Stomach (tissue), 4 donors: ENCODE measurements at regions not wholly inside any gene's neighbourhood (a gene's known extent, or its start where the extent isn't known, plus 50 kb on each side); places are given as distances from the start of the nearest gene placed in this dataset.

Experiments used
- EP300 ChIP-seq: sonication (generic); formaldehyde crosslinking; IDR thresholded peaks from one replicate; pipeline ENCODE4 v1.6.1; 2017; ENCODE audit warnings: antibody characterized with exemption
- TF ChIP-seq, protein P1 (sequence below), 7 experiments: fragments of 450-650 bp in 4 of 7; fragments of 200-600 bp in 3 of 7; sonication (generic) in 3 of 7; IDR thresholded peaks; one replicate each; pipeline ENCODE4 v1.5.1; 2016 to 2019; ENCODE audit warnings: antibody characterized with exemption in 7 of 7, control low read depth in 2 of 7, mild to moderate bottlenecking in 1 of 7

DNA sequence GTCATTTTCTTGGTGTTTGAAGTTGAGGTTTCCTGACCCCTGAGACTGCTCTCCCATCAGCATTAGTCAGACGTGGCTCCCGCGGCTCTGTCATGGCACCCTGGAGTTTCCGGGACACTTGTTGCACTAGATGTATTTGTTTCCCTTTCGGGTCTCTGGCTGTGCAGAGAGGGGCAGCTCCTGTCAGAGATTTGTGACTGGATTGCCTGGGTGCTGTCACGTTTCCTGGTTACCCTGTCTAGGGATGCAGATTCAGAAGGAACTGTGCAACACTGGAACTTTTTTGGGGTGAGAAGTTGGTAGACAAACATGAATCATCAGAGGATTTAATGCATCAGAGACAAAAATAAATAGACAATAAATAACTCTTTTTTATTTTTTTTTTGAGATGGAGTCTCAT, 431.8 kb upstream of the MAN1A1 start:
- TF ChIP-seq, protein P1, sequence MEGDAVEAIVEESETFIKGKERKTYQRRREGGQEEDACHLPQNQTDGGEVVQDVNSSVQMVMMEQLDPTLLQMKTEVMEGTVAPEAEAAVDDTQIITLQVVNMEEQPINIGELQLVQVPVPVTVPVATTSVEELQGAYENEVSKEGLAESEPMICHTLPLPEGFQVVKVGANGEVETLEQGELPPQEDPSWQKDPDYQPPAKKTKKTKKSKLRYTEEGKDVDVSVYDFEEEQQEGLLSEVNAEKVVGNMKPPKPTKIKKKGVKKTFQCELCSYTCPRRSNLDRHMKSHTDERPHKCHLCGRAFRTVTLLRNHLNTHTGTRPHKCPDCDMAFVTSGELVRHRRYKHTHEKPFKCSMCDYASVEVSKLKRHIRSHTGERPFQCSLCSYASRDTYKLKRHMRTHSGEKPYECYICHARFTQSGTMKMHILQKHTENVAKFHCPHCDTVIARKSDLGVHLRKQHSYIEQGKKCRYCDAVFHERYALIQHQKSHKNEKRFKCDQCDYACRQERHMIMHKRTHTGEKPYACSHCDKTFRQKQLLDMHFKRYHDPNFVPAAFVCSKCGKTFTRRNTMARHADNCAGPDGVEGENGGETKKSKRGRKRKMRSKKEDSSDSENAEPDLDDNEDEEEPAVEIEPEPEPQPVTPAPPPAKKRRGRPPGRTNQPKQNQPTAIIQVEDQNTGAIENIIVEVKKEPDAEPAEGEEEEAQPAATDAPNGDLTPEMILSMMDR (IDR thresholded peaks at IDR 0.05): no peak
- no peak for TF ChIP-seq EP300
